ENCODE measurements at regions not wholly inside any gene's neighbourhood (a gene's known extent, or its start where the extent isn't known, plus 50 kb on each side); places are given as distances from the start of the nearest gene placed in this dataset.

DNA sequence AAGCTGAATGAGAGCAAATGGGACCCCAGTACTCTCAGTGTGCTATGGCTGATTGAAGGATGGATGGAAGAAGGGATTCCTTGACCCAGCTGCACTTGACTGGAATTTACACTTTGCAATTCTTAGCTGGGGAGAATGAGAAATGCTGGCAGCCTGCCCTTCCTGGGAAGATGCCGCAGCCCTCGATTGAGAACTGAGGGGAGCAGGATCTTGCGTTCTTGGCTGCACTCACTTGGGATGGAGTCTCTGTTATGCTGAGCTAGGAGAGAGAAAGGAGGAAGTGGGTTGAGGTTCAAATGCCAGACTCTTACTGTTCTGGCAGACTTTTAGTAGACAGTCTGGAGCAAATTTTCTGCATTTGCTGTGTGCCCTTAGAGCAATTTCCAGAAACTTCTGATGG, 221.2 kb downstream of the FNDC1 start:
- Histone ChIP-seq H3T11ph (ENCODE audit: low read length) (no peak overlapping the region), H4K5ac (ENCODE audit: insufficient read length, low read depth, low read length) (no peak overlapping the region), H3K14ac (ENCODE audit: insufficient read depth, low read length) (no peak overlapping the region), H3K27me3 (ENCODE audit: insufficient read depth, low read length) (no peaks in the 10 kb centered on the region), H3K79me1 (ENCODE audit: insufficient read depth, low read depth, low read length, poor library complexity, severe bottlenecking) (no peaks in the 10 kb centered on the region), H2AK5ac (ENCODE audit: insufficient read length, low read length) (no peak overlapping the region), H3K9me3 (ENCODE audit: control insufficient read depth, low read depth, low read length) (no peaks in the 10 kb centered on the region), H2AFZ (ENCODE audit: low read length) (no peak overlapping the region), H3K79me2 (ENCODE audit: insufficient read depth, low read length) (no peaks in the 10 kb centered on the region), H3K4me2 (ENCODE audit: insufficient read depth, insufficient read length, low read length) (no peak overlapping the region), H3K23me2 (ENCODE audit: insufficient read length, low read depth, low read length, poor library complexity, severe bottlenecking) (no peaks in the 10 kb centered on the region), H2BK20ac (ENCODE audit: low read depth, low read length, poor library complexity, severe bottlenecking) (no peak overlapping the region), H4K8ac (replicated peaks; ENCODE audit: insufficient read length, low read depth, low read length) (no peak overlapping the region), H3K9ac (ENCODE audit: extremely low read depth, insufficient read length, low read length) (no peak overlapping the region), H3K23ac (ENCODE audit: insufficient read length, low read depth, low read length) (no peak overlapping the region), H2BK15ac (ENCODE audit: low read depth, low read length) (no peak overlapping the region), H3K4me1 (ENCODE audit: insufficient read depth, low read length) (no peaks in the 10 kb centered on the region), H3K27ac (ENCODE audit: insufficient read length, low read depth, low read length) (no peak overlapping the region), H2BK120ac (ENCODE audit: low read depth, low read length, poor library complexity, severe bottlenecking) (no peak overlapping the region), H4K91ac (ENCODE audit: insufficient read length, low read depth, low read length) (no peak overlapping the region), H2BK12ac (ENCODE audit: insufficient read length, low read depth, low read length) (no peak overlapping the region), H2BK5ac (ENCODE audit: insufficient read length, low read length) (no peak overlapping the region), H3K18ac (ENCODE audit: insufficient read length, low read depth, low read length) (no peak overlapping the region), H3K56ac (ENCODE audit: insufficient read length, low read depth, low read length) (no peak overlapping the region), H4K20me1 (ENCODE audit: control insufficient read depth, insufficient read depth, insufficient read length) (no peaks in the 10 kb centered on the region), H3K4ac (ENCODE audit: low read depth, low read length) (no peak overlapping the region)
- no peak for DNase-seq
- TF ChIP-seq, protein P1, sequence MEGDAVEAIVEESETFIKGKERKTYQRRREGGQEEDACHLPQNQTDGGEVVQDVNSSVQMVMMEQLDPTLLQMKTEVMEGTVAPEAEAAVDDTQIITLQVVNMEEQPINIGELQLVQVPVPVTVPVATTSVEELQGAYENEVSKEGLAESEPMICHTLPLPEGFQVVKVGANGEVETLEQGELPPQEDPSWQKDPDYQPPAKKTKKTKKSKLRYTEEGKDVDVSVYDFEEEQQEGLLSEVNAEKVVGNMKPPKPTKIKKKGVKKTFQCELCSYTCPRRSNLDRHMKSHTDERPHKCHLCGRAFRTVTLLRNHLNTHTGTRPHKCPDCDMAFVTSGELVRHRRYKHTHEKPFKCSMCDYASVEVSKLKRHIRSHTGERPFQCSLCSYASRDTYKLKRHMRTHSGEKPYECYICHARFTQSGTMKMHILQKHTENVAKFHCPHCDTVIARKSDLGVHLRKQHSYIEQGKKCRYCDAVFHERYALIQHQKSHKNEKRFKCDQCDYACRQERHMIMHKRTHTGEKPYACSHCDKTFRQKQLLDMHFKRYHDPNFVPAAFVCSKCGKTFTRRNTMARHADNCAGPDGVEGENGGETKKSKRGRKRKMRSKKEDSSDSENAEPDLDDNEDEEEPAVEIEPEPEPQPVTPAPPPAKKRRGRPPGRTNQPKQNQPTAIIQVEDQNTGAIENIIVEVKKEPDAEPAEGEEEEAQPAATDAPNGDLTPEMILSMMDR (conservative IDR thresholded peaks at IDR 0.05): no peak
- no CpG with 5 or more reads among the region's 3 CpGs for WGBS (ENCODE audit: extremely low coverage, insufficient read length, low lambda C conversion rate)
- Mint-ChIP-seq H3K27ac (no peak overlapping the region; a peak in 1 of 7 replicates), H3K9me3 (peaks cover 29 to 77% of the 10 kb centered on the region in 2 experiments), H3K27me3 (ENCODE audit: low read depth) (peaks cover 11% of the 10 kb centered on the region), H3K4me3 (no peak overlapping the region), H3K36me3 (ENCODE audit: insufficient read depth in 1 of 3, low read depth in 3 of 3) (peaks cover 0 to 5% (median 3%) of the 10 kb centered on the region in 3 experiments; a peak in 4 of 7 replicates), H3K4me1 (no peaks in the 10 kb centered on the region)

Measured in H9 (cell line).